Osteoblast (primary cell): ENCODE measurements at regions not wholly inside any gene's neighbourhood (a gene's known extent, or its start where the extent isn't known, plus 50 kb on each side); places are given as distances from the start of the nearest gene placed in this dataset.

ENCODE experiments used
- DNase-seq: peaks from one replicate; pipeline ENCODE4 v3.0.0; 2011; ENCODE audit warnings: low spot score, mixed read lengths; ENCODE audit not compliant: insufficient read length; ENCODE audit errors: missing footprints
- H2AFZ ChIP-seq: 2 replicates; pipeline ENCODE4 v1.6.0; 2011; ENCODE audit warnings: mild to moderate bottlenecking, low read length
- H3K27ac ChIP-seq: 2 replicates; pipeline ENCODE4 v1.5.1; 2011; ENCODE audit warnings: mild to moderate bottlenecking, low read depth, low read length, moderate library complexity
- H3K27me3 ChIP-seq: 2 replicates; pipeline ENCODE4 v1.6.0; 2012; ENCODE audit warnings: mild to moderate bottlenecking, control low read depth, inconsistent platforms, low read length, moderate library complexity; ENCODE audit not compliant: insufficient read depth
- H3K36me3 ChIP-seq: 2 replicates; pipeline ENCODE4 v1.5.1; 2011; ENCODE audit warnings: mild to moderate bottlenecking, low read length, control low read depth, moderate library complexity; ENCODE audit not compliant: insufficient read depth
- H3K4me1 ChIP-seq: 2 replicates; pipeline ENCODE4 v1.5.1; 2011; ENCODE audit warnings: mild to moderate bottlenecking, low read length, control low read depth, moderate library complexity; ENCODE audit not compliant: insufficient read depth
- H3K4me2 ChIP-seq: 2 replicates; pipeline ENCODE4 v1.6.0; 2011; ENCODE audit warnings: mild to moderate bottlenecking, low read length; ENCODE audit not compliant: insufficient read depth
- H3K4me3 ChIP-seq: fragments of 200-600 bp; sonication (generic); 3 replicates; pipeline ENCODE4 v1.5.1; 2012; ENCODE audit warnings: mild to moderate bottlenecking, low read length, inconsistent platforms; ENCODE audit not compliant: insufficient read depth
- H3K79me2 ChIP-seq: 2 replicates; pipeline ENCODE4 v1.6.0; 2012; ENCODE audit warnings: mild to moderate bottlenecking, low read length, control low read depth, inconsistent platforms; ENCODE audit not compliant: insufficient read depth
- H3K9me3 ChIP-seq: 2 replicates; pipeline ENCODE4 v1.5.1; 2011; ENCODE audit warnings: low read depth, low read length, control low read depth
- H4K20me1 ChIP-seq: 2 replicates; pipeline ENCODE4 v1.6.0; 2012; ENCODE audit warnings: mild to moderate bottlenecking, low read length, control low read depth; ENCODE audit not compliant: insufficient read depth
- TF ChIP-seq, protein P1 (sequence below): IDR thresholded peaks from 2 replicates; pipeline ENCODE4 v1.5.1; 2011; ENCODE audit warnings: mild to moderate bottlenecking, low read depth, low read length, moderate library complexity; ENCODE audit errors: extremely low read depth

DNA sequence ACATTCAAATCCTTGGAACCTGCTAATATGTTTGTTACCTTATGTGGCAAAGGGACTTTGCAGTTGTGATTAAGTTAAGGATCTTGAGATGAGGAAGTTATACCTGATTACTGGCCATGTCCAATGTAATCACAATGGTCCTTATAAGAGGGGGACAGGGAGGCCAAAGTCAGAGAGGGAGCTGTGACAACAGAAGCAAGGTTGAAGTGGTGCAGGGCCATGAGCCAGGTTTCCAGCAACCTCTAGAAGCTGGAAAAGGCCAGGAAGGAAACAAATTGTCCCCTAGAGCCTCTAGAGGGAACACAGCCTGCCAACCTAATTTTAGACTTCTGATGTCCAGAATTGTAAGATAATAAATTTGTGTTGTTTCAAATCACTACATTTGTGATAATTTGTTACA, 334.7 kb upstream of the DACH1 start:
- Histone ChIP-seq H3K27ac (no peak overlapping the region), H3K4me3 (no peak overlapping the region), H3K4me1 (no peaks in the 10 kb centered on the region), H3K36me3 (no peaks in the 10 kb centered on the region), H3K27me3 (no peaks in the 10 kb centered on the region), H3K9me3 (no peaks in the 10 kb centered on the region), H2AFZ (no peak overlapping the region), H3K79me2 (no peaks in the 10 kb centered on the region), H3K4me2 (no peak overlapping the region), H4K20me1 (no peaks in the 10 kb centered on the region)
- TF ChIP-seq, protein P1, sequence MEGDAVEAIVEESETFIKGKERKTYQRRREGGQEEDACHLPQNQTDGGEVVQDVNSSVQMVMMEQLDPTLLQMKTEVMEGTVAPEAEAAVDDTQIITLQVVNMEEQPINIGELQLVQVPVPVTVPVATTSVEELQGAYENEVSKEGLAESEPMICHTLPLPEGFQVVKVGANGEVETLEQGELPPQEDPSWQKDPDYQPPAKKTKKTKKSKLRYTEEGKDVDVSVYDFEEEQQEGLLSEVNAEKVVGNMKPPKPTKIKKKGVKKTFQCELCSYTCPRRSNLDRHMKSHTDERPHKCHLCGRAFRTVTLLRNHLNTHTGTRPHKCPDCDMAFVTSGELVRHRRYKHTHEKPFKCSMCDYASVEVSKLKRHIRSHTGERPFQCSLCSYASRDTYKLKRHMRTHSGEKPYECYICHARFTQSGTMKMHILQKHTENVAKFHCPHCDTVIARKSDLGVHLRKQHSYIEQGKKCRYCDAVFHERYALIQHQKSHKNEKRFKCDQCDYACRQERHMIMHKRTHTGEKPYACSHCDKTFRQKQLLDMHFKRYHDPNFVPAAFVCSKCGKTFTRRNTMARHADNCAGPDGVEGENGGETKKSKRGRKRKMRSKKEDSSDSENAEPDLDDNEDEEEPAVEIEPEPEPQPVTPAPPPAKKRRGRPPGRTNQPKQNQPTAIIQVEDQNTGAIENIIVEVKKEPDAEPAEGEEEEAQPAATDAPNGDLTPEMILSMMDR = no peak
- no peak for DNase-seq

- no peak overlapping the region for H3K27ac ChIP-seq
- no peak for DNase-seq
- no peaks in the 10 kb centered on the region for H4K20me1 ChIP-seq
- H3K4me2 ChIP-seq = no peak overlapping the region
- no peaks in the 10 kb centered on the region for H3K79me2 ChIP-seq
- H2AFZ ChIP-seq = no peak overlapping the region
- no peaks in the 10 kb centered on the region for H3K4me1 ChIP-seq
- H3K36me3 ChIP-seq = no peaks in the 10 kb centered on the region
- TF ChIP-seq, protein P1 = no peak
- no peaks in the 10 kb centered on the region for H3K27me3 ChIP-seq
- no peak overlapping the region for H3K4me3 ChIP-seq
- no peaks in the 10 kb centered on the region for H3K9me3 ChIP-seq
These were observed 332.6 kb upstream of the DACH1 start for GRCh38 chr13:72199640-72200039.

GRCh38 chr13:72198967-72199560, 332.1 kb upstream of the DACH1 start:
- DNase-seq = no peak

DNA sequence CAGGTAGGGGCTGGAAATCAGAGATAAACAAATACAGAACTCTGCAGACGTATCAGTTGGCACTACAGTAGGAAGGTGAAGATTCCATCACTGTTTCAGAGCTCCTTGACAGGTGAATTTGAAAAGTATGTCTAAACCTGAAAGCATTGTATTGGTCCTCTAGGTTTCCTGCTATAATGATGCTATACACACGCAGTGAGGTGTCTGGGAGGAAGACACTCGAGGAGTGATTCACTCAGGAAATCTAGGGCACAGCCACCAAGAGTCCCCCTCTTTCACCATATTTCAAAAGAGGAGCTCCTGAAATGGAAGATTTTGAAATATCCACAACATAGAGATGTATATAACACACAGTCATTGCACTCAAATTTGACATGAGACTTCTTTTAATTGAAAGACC, 331.0 kb upstream of the DACH1 start:
- no peaks in the 10 kb centered on the region for H3K4me1 ChIP-seq
- H3K4me2 ChIP-seq = no peak overlapping the region
- no peaks in the 10 kb centered on the region for H4K20me1 ChIP-seq
- TF ChIP-seq, protein P1 = no peak
- H3K27ac ChIP-seq = no peak overlapping the region
- no peak overlapping the region for H2AFZ ChIP-seq
- H3K36me3 ChIP-seq = no peaks in the 10 kb centered on the region
- no peak for DNase-seq
- no peaks in the 10 kb centered on the region for H3K9me3 ChIP-seq
- no peaks in the 10 kb centered on the region for H3K79me2 ChIP-seq
- no peaks in the 10 kb centered on the region for H3K27me3 ChIP-seq
- no peak overlapping the region for H3K4me3 ChIP-seq

More at GRCh38 chr13:72198967-72199560, 332.1 kb upstream of the DACH1 start:
- Histone ChIP-seq H2AFZ (no peak overlapping the region), H3K79me2 (no peaks in the 10 kb centered on the region), H3K4me3 (no peak overlapping the region), H4K20me1 (no peaks in the 10 kb centered on the region), H3K27me3 (no peaks in the 10 kb centered on the region), H3K36me3 (no peaks in the 10 kb centered on the region), H3K9me3 (no peaks in the 10 kb centered on the region), H3K4me2 (no peak overlapping the region), H3K27ac (no peak overlapping the region), H3K4me1 (no peaks in the 10 kb centered on the region)
- TF ChIP-seq, protein P1 = no peak
